ENCODE measurements at regions not wholly inside any gene's neighbourhood (a gene's known extent, or its start where the extent isn't known, plus 50 kb on each side); places are given as distances from the start of the nearest gene placed in this dataset.

- peak in 2 of 5 donors; percentile 9 to 25 for DNase-seq
- no peak for FAIRE-seq
- intact Hi-C loops (cut with DNase I) = no loop called here
- no peak overlapping the region for H3K9ac ChIP-seq (ENCODE audit: low read length in 3 of 3)
- no peak overlapping the region for H3K27ac ChIP-seq (ENCODE audit: low read depth in 2 of 2, low read length in 2 of 2)
- TF ChIP-seq CTCF (IDR thresholded peaks at IDR 0.05; ENCODE audit: borderline replicate concordance, extremely low read depth, insufficient read depth) = no peak
- H3K9me3 ChIP-seq (ENCODE audit: control insufficient read depth in 2 of 3, insufficient read depth in 1 of 3, low read length in 3 of 3) = no peaks in the 10 kb centered on the region
- H3K36me3 ChIP-seq (ENCODE audit: control insufficient read depth in 2 of 3, insufficient read depth in 3 of 3, low read length in 3 of 3) = no peaks in the 10 kb centered on the region
- H3K4me3 ChIP-seq (ENCODE audit: low read length in 3 of 3) = no peak overlapping the region
- no peaks in the 10 kb centered on the region for H3K27me3 ChIP-seq (ENCODE audit: control insufficient read depth, insufficient read depth, low read length)
- H3K4me1 ChIP-seq (ENCODE audit: control insufficient read depth in 2 of 3, insufficient read depth in 2 of 3, low read depth in 1 of 3, low read length in 3 of 3) = peaks cover 0 to 6% (median 3%) of the 10 kb centered on the region in 3 donors
Measured at GRCh38 chr2:147108548-147108947, 736.3 kb upstream of the ACVR2A start.

- Histone ChIP-seq H3K27ac (ENCODE audit: low read depth in 2 of 2, low read length in 2 of 2) (no peak overlapping the region), H3K36me3 (ENCODE audit: control insufficient read depth in 2 of 3, insufficient read depth in 3 of 3, low read length in 3 of 3) (no peaks in the 10 kb centered on the region), H3K9ac (ENCODE audit: low read length in 3 of 3) (no peak overlapping the region), H3K9me3 (ENCODE audit: control insufficient read depth in 2 of 3, insufficient read depth in 1 of 3, low read length in 3 of 3) (no peaks in the 10 kb centered on the region), H3K27me3 (ENCODE audit: control insufficient read depth, insufficient read depth, low read length) (no peaks in the 10 kb centered on the region), H3K4me3 (ENCODE audit: low read length in 3 of 3) (no peak overlapping the region), H3K4me1 (ENCODE audit: control insufficient read depth in 2 of 3, insufficient read depth in 2 of 3, low read depth in 1 of 3, low read length in 3 of 3) (no peaks in the 10 kb centered on the region)
- FAIRE-seq = no peak
- intact Hi-C loops (cut with DNase I) = no loop called here
- no peak for DNase-seq
- no peak for TF ChIP-seq CTCF (IDR thresholded peaks at IDR 0.05; ENCODE audit: borderline replicate concordance, extremely low read depth, insufficient read depth)
Measured at GRCh38 chr2:147101941-147102790, 742.7 kb upstream of the ACVR2A start.

GRCh38 chr2:147100406-147101035, 744.3 kb upstream of the ACVR2A start:
- no peak for DNase-seq
- no peak for TF ChIP-seq CTCF (IDR thresholded peaks at IDR 0.05; ENCODE audit: borderline replicate concordance, extremely low read depth, insufficient read depth)
- H3K4me3 ChIP-seq (ENCODE audit: low read length in 3 of 3) = no peak overlapping the region
- FAIRE-seq = no peak
- intact Hi-C loops (cut with DNase I) = no loop called here
- H3K36me3 ChIP-seq (ENCODE audit: control insufficient read depth in 2 of 3, insufficient read depth in 3 of 3, low read length in 3 of 3) = no peaks in the 10 kb centered on the region
- H3K4me1 ChIP-seq (ENCODE audit: control insufficient read depth in 2 of 3, insufficient read depth in 2 of 3, low read depth in 1 of 3, low read length in 3 of 3) = no peaks in the 10 kb centered on the region
- no peak overlapping the region for H3K27ac ChIP-seq (ENCODE audit: low read depth in 2 of 2, low read length in 2 of 2)
- H3K27me3 ChIP-seq (ENCODE audit: control insufficient read depth, insufficient read depth, low read length) = no peaks in the 10 kb centered on the region
- no peak overlapping the region for H3K9ac ChIP-seq (ENCODE audit: low read length in 3 of 3)
- H3K9me3 ChIP-seq (ENCODE audit: control insufficient read depth in 2 of 3, insufficient read depth in 1 of 3, low read length in 3 of 3) = no peaks in the 10 kb centered on the region

Data from kidney (tissue), 13 donors.